Adrenal gland (tissue), 9 donors: ENCODE measurements at regions not wholly inside any gene's neighbourhood (a gene's known extent, or its start where the extent isn't known, plus 50 kb on each side); places are given as distances from the start of the nearest gene placed in this dataset.

Experiments
- DNase-seq, 7 donors: peaks; one replicate each; pipeline ENCODE4 v3.0.0-alpha.2; 2019 to 2020
- H3K27ac ChIP-seq, 5 donors: fragments of 200-600 bp; sonication (generic) in 4 of 5; 1 replicate in 3 of 5; 2 replicates in 2 of 5; pipeline versions ENCODE4 v1.5.1 to v1.8.0; 2016 to 2020; ENCODE audit warnings: mild to moderate bottlenecking in 1 of 5
- H3K27me3 ChIP-seq: fragments of 200-600 bp; 2 replicates; pipeline ENCODE4 v1.8.0; 2021
- H3K36me3 ChIP-seq, 2 donors: fragments of 200-600 bp; replicated peaks in 1 of 2; 1 replicate in 1 of 2; 2 replicates in 1 of 2; pipeline versions ENCODE4 v1.5.1 to v1.8.0; 2018 to 2022
- H3K4me1 ChIP-seq, 2 donors: fragments of 200-600 bp; replicated peaks in 1 of 2; 1 replicate in 1 of 2; 2 replicates in 1 of 2; pipeline versions ENCODE4 v1.5.1 to v1.8.0; 2018 to 2021
- H3K4me3 ChIP-seq, 4 donors: fragments of 200-600 bp; sonication (generic) in 3 of 4; one replicate each; pipeline ENCODE4 v1.5.1; 2016 to 2018
- H3K9me3 ChIP-seq, 3 donors: fragments of 200-600 bp; sonication (generic) in 1 of 3; replicated peaks in 1 of 3; 1 replicate in 2 of 3; 2 replicates in 1 of 3; pipeline versions ENCODE4 v1.5.1 to v1.8.0; 2016 to 2021
- POLR2A ChIP-seq, 2 donors: fragments of 450-650 bp; IDR thresholded peaks; one replicate each; pipeline ENCODE4 v1.6.1; 2017; ENCODE audit warnings: antibody characterized with exemption in 2 of 2, mild to moderate bottlenecking in 2 of 2, moderate library complexity in 1 of 2
- WGBS, 4 donors: extraction: QIAGEN DNeasy Blood & Tissue Kit in 2 of 4; methylation state at CpG; one replicate each; pipeline versions ENCODE4 v1.1.5 to v1.1.7; 2013 to 2017; 5-methylcytosine and 5-hydroxymethylcytosine counted together
- intact Hi-C, 2 donors: fragments of 100-400 bp; cut with DNase I; formaldehyde crosslinking; loops; one replicate each; pipeline versions ENCODE4 v1.14.1 to v1.15.0; 2022 to 2023
- TF ChIP-seq, protein P1 (sequence below), 6 experiments: fragments of 450-650 bp in 4 of 6; fragments of 200-600 bp in 2 of 6; sonication (generic) in 1 of 6; IDR thresholded peaks; 1 replicate in 5 of 6; 2 replicates in 1 of 6; pipeline versions ENCODE4 v1.5.1 to v1.8.0; 2016 to 2021; ENCODE audit warnings: antibody characterized with exemption in 6 of 6, mild to moderate bottlenecking in 2 of 6, moderate library complexity in 1 of 6
- donor health status: healthy with polysubstance abuse.
- donor health status: Bipolar disorder and iron deficiency.
- donor health status: DM: yes; HTN: yes; CAD: no.
- donor health status: DM: no; HTN: no; CAD: no.
- donor health status: DM: no; HTN: no; CAD: no.

DNA sequence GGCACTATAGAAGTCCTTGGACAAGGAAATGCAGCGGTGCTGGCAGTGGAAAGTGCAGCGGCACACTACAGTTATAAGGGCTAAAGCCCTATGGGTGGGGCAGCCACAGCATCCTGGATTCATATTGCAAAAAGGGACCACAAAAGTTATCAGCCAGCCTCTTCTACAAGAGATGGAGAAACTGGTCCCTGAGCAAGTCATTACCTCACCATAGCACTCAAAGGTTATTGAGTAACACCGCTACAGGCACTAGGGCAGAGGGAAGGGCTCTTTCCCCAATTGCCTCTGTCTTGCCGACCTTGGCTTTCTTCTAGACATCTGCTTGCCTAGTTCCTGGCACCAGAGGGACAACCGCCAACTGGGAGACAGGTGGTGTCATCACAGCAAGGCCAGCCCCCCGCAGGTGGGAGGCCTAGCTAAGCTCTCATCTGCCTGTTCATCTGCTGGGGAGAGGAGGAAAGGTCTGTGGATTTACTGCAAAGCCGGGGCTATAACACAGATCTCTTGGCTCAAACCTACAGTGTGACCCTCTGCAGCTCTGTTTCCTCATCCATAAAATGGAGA is 600.0 kb downstream of the BCOR start:
- WGBS, 4 donors, result 73 to 100% (median 82%) methylated on average over 2 to 7 of the region's 7 CpGs
- Histone ChIP-seq H3K27me3 (peaks cover 11% of the 10 kb centered on the region), H3K36me3 (no peaks in the 10 kb centered on the region), H3K4me1 (no peaks in the 10 kb centered on the region), H3K27ac (no peak overlapping the region), H3K9me3 (no peaks in the 10 kb centered on the region), H3K4me3 (no peak overlapping the region)
- intact Hi-C loops, result no loop called here
- no peak for TF ChIP-seq POLR2A (IDR thresholded peaks at IDR 0.05)
- TF ChIP-seq, protein P1, sequence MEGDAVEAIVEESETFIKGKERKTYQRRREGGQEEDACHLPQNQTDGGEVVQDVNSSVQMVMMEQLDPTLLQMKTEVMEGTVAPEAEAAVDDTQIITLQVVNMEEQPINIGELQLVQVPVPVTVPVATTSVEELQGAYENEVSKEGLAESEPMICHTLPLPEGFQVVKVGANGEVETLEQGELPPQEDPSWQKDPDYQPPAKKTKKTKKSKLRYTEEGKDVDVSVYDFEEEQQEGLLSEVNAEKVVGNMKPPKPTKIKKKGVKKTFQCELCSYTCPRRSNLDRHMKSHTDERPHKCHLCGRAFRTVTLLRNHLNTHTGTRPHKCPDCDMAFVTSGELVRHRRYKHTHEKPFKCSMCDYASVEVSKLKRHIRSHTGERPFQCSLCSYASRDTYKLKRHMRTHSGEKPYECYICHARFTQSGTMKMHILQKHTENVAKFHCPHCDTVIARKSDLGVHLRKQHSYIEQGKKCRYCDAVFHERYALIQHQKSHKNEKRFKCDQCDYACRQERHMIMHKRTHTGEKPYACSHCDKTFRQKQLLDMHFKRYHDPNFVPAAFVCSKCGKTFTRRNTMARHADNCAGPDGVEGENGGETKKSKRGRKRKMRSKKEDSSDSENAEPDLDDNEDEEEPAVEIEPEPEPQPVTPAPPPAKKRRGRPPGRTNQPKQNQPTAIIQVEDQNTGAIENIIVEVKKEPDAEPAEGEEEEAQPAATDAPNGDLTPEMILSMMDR (IDR thresholded peaks at IDR 0.05), result no peak
- DNase-seq, result no peak

GRCh38 chrX:39499996-39500395 is 597.8 kb downstream of the BCOR start:
- no peak for TF ChIP-seq POLR2A (IDR thresholded peaks at IDR 0.05)
- TF ChIP-seq, protein P1 (IDR thresholded peaks at IDR 0.05), result no peak
- DNase-seq, result no peak
- H3K4me3 ChIP-seq, result no peak overlapping the region
- H3K27ac ChIP-seq, result no peak overlapping the region
- H3K4me1 ChIP-seq, result no peaks in the 10 kb centered on the region
- H3K36me3 ChIP-seq, result no peaks in the 10 kb centered on the region
- H3K27me3 ChIP-seq, result peaks cover 11% of the 10 kb centered on the region
- intact Hi-C loops, result no loop called here
- H3K9me3 ChIP-seq, result no peaks in the 10 kb centered on the region

DNA sequence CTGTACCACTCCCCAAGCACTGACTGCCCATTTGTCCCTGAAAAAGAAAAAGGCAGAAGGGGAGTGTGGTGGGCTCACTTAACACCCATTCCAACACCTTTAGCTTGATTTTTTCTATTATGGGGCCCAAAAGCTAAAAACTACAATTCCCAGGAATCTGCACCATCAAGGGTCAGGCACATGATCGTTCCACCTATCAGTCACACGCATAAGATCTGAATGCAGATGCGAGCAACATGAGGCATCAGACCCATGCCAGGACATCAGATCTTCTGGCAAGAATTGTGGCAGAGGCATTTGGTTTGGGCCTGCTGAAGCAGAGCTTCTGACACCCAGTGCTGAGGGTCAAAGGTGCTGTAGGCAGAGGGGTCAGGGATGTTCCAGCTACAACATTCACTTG is 595.9 kb downstream of the BCOR start:
- H3K27me3 ChIP-seq, result peaks cover 13% of the 10 kb centered on the region
- no peak for DNase-seq
- TF ChIP-seq, protein P1 (IDR thresholded peaks at IDR 0.05), result no peak
- TF ChIP-seq POLR2A (IDR thresholded peaks at IDR 0.05), result no peak
- WGBS, 4 donors, result 84 to 100% (median 92%) methylated on average over 2 to 3 of the region's 3 CpGs
- intact Hi-C loops, result no loop called here
- no peak overlapping the region for H3K4me3 ChIP-seq
- H3K9me3 ChIP-seq, result no peaks in the 10 kb centered on the region
- H3K4me1 ChIP-seq, result no peaks in the 10 kb centered on the region
- H3K36me3 ChIP-seq, result no peaks in the 10 kb centered on the region
- no peak overlapping the region for H3K27ac ChIP-seq

DNA sequence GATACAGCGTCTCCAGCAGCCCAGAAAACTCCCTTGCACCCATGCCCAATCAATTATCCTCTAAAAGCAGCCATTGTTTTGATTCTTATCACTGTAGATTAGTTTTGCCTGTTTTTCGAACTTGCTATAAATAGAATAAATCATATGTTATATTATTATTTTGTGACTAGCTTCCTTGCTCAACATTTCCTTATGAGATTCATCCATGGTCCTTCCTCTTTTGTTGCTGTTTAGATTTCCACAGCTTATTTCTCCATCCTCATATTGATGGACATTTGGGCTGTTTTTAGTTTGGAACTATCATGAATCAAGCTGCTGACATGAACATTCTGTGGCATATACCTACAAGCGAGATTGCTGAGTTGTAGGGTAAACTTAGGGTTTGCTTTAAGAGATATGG is 595.3 kb downstream of the BCOR start:
- intact Hi-C loops, result no loop called here
- TF ChIP-seq, protein P1 (IDR thresholded peaks at IDR 0.05), result no peak
- no peak for TF ChIP-seq POLR2A (IDR thresholded peaks at IDR 0.05)
- WGBS, 4 donors, result 68 to 81% (median 75%) methylated on average over 3 of the region's 3 CpGs
- H3K36me3 ChIP-seq, result no peaks in the 10 kb centered on the region
- peaks cover 10% of the 10 kb centered on the region for H3K27me3 ChIP-seq
- no peaks in the 10 kb centered on the region for H3K9me3 ChIP-seq
- DNase-seq, result no peak
- no peak overlapping the region for H3K4me3 ChIP-seq
- no peak overlapping the region for H3K27ac ChIP-seq
- H3K4me1 ChIP-seq, result no peaks in the 10 kb centered on the region
